ENCODE measurements at regions not wholly inside any gene's neighbourhood (a gene's known extent, or its start where the extent isn't known, plus 50 kb on each side); places are given as distances from the start of the nearest gene placed in this dataset.

DNA sequence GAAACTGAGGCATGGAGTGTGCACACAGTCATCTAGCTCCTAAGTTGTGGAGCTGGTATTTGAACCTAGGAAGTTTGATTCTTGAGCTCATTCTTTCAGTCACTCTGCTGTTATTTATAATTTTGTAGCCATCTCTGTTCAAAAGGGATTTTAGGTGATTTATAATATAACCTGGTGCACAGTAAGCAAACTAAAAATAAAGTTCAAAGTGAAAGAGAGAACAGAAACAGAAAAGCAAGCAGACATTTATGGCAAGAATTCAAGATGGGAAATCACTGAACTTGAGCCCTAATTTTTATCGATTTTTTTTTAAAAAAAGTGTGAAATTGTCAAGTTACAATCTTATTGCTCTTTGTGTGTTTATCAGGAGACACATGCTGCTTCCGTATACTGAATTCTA lies 71.4 kb upstream of the SLC7A14 start (continued):
- TF ChIP-seq RBBP5 (IDR thresholded peaks at IDR 0.05; ENCODE audit: borderline replicate concordance, low read depth, low read length) (no peak), POLR2AphosphoS5 (IDR thresholded peaks at IDR 0.05; ENCODE audit: low read depth, low read length) (no peak)
